HG03571 (cell line): ENCODE measurements at regions not wholly inside any gene's neighbourhood (a gene's known extent, or its start where the extent isn't known, plus 50 kb on each side); places are given as distances from the start of the nearest gene placed in this dataset.
"Not testable (repeated sequence)": the region's sequence is repeated elsewhere in the genome, so short reads cannot be mapped to it uniquely, and the experiment has no call there.

Experiments
- ATAC-seq: cut with Tn5 transposase; IDR thresholded peaks from one replicate; pipeline ENCODE4 v1.9.1; 2021; ENCODE audit not compliant: unreplicated experiment

DNA sequence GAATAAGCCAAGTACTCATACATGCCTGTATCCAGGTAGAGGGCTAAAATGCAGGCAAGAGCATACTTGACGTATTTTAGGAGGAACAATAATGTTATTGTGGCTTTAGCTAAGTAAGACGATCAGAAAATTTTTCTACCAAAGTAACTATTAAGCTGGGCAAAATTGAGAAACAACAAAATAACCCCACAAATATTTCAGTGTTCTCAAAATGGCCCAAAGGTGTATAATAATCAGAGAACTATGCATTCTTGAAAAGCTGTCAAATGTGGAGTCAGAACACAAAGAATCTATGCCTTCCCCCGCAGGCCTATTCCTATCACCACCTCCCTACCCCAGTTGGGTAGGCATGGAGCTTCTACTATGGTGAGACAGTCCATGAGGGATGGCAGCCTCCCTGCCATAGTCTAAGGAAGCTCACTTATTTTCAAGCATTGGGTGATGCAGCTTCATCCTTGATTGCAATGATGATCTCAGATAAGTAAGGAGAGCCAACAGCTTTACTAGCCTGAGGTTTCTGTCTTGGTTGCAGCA, 1132.5 kb upstream of the SPRY2 start:
- no peak for ATAC-seq

DNA sequence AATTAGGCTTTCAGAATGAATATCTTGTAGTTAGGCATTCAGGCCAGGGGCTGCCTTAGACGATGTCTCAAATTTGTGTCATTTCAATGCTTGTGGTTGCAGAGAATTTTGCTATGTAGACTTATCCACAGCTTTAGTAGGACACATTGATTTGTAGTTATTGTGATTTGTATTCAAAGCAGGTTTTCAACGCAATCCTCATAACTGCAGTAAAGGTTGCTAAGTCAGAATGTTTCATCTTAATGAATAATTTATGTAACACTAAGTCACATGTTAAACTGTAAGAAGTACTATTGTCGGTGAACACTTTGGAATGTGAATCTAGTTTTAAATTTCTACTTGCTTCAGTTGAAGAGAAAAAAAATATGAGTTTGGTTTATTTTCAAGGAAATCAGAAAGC, 1117.2 kb upstream of the SPRY2 start:
- ATAC-seq: no peak

DNA sequence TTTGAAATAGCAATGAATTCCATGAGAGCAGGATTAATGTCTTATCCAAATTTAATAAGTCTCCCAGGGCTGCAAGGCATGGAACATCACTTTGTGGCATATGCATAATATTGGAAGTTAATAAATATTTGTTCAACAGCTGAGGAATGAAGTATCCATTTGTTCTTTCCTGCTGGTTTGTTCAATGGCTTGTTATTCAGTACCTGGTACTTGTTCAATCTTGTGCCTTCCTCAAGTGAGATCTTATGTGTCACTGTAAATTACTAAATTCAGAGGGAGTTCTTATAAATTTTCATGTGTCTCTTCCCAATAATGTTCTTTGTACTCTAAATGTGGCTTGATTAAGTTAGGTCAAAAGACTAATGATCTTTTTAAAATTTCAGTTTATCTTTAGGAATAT, 1105.5 kb upstream of the SPRY2 start:
- ATAC-seq: no peak

DNA sequence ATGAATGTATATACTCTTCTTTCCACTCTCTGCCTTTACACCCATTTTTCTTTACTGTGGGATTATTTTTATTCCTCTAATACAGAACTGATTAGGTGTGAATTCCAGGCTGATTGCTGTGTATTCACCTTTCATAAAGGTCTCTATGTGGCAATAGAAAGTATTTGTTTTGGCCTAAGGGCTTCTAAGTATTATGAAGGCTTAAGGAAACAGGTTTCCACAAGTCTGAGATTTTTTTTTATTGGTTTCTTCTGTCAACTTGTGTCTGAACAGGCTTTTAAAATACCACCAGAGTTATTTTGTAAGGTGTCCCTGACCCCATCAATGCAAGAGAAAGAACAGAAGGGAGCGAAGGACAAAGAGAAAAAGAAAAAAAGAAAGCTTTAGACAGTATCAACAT, 1102.0 kb upstream of the SPRY2 start:
- no peak for ATAC-seq

DNA sequence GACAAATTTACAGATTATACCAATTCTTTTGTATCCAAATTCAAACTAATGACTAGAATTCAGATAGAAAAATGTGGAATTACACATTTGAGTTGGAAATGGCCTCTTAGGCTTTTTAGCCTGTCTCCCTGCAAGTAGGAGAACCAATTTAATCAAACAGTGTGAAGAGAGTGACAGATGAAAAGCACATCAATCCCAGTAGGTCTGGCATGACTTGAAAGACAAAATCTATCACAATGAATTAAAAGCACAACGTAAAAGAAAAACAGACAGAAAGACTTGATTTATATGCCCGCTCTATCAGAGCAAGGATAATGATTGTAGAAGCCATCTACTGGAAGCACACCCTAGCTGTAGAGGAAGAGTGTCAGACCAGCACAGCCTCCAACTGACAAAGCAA, 1084.4 kb upstream of the SPRY2 start:
- ATAC-seq: no peak

DNA sequence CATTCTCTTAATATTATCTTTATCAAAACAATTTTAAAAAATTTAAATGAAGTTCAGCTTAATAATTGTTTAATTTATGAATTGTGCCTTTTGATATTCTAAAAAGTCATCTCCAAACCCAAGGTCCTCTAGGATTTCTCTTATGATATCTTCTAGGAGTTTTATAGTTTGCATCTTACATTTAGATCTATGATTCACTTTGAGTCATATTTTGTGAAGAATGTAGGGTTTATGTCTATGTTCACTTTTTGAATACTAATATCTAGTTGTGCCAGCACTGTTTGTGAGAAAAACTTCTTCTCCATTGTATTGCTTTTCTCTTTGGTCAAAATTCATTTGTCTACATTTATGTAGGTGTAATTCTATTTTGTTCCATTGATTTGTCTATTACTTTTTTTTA, 1068.4 kb upstream of the SPRY2 start:
- no peak for ATAC-seq

DNA sequence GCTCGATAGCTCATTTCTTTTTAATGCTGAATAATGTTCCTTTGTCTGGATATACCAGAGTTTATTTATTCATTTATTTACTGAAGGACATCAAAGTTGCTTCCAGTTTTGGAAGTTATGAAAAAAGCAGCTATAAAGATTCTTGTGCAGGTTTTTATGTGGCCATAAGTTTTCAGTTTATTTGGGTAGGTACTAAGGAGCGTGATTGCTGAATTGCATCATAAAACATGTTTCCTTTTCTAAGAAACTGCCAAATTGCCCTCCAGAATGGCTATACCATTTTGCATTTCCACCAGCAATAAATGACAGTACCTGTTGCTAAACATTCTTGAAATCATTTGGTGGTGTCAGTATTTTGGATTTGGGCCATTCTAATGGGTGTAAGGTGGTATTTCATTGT, 1067.7 kb upstream of the SPRY2 start:
- no peak for ATAC-seq

DNA sequence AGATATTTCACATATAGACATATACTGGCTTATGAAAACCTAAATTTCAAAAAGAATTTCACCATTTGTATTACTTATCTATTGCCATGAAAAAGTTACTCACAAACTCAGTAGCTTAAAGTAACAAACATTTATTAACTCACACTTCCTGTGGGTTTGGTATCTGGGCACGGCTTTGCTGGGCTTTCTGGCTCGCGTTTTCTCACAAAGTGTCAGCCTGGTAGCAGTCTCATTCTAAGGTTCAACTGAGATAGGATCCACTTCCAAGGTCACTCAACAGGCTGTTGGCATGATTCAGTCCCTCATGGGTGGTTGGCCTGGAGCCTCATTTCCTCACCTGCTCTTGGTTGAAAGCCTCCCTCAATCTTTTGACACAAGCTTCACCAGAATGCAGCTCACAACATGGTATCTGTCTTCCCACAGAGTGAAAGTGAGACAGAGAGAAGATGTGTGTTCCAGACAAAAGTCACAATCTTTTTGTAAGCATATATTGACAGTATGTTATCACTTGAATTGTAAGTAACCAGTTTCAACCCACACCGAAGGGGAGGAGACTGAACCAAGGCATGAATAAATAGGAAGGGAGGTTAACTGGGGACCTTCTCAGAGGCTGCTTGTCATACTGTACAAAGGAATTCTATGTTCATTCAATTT, 1065.8 kb upstream of the SPRY2 start:
- ATAC-seq: peak; percentile 92

DNA sequence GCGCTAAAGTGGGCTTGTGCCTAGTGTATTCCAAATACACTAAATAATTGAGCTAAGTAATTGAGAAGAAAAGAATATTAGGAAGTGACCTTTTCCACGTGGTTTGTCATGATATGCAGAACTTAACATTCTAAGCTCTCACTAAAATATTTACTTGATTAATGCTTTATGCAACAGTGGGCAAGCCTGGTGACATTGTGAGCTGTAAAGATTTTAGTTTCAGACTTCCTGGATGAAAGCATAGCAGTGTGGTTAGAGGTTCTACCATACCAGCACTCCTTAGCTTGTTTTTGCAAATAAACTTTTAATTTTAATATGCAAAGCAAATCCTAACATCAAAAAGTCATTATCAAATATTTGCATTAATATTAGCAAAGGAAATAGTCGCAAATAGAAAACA, 1065.1 kb upstream of the SPRY2 start:
- ATAC-seq: no peak

DNA sequence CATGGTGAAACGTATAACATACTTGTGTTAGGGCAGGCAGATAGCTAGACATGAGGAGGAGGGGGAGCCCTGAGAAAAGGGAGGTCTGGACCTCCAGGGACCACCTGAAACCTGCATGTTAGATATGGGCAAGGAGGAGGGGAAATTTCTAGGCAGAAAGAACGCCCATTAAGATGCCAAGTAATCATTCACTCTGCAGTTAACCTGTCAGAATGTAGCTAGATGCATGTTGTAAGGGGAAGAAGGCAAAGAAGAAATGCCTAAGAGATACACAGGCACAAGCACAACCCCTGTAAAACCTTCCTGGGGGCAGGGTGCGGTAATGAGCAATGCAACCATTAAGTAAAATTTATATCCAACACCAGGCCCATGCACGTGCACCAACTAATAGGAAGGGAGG, 1055.3 kb upstream of the SPRY2 start:
- no peak for ATAC-seq

DNA sequence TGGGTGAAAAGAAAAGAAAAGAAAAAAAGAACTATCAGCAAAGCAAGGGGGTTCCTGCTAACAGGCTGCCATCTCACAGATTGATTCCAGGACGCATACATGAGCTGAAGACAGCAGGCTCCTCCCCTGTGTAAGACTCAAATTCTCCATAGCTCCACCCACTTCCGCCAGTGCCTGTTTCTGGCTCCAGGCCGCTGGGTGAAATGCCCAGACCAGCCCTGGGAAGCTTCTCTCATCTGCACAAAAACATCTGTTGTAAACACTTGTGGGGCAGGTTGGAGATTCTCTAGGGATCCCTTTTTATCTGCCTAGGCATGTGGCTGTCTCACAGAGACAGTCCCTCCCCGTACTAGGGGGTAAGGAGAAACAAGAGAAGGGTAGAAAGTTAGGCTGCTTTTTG, 1054.4 kb upstream of the SPRY2 start:
- no peak for ATAC-seq

DNA sequence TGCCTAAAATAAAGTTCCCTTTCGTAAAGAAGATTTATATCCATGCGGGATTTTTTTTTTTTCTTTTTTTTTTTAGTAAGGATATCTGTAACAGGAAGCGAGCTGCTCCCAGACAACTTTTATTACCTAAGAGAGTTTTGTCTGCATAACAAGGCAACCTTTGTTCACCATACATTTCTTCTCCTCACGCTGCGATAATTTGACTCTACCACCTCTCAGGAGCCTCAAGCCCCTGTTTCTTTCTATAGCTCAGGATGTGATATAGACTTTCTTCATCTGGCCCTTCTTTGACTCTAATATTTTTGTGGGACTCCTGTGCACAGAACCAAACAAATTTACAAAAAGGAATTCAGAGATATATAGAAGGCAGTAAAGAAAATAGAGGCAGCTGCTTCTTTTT, 1053.7 kb upstream of the SPRY2 start:
- ATAC-seq: no peak

DNA sequence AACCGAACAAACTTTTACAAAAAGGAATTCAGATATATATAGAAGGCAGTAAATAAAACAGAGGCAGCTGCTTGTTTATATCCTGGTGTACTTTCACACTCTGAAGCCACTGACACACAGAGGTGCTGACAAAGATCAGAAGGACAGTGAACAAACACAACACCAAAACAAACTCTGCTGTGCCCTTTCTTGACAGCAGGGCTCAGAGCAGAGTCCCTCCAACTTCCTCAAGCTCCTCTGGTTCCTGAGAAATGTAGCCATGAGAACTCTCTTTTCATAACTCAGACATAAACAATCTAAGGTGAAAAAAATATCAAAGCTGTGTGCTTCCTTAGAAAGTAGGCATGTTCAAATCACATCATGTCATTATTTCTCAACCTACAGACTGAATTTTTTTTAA, 1052.8 kb upstream of the SPRY2 start:
- peak; percentile 49 for ATAC-seq

DNA sequence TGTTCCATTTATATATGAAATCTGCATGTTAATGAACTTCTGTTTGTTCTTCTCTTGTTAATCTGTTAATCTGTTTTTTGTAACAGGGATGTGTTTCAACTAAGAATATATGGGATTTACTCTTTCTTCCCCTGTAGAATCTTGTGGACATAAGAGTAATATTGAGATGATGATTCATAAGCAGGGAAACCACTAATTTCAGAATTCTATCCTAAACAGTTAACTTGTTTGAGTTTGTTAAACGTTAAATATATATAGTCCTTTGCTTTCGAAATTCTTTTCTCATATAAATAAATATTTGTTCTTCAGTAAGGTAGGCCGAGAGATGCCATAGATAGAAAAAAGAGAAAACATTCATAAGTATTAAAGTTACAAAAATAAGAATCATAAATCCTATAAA, 1052.2 kb upstream of the SPRY2 start:
- no peak for ATAC-seq

DNA sequence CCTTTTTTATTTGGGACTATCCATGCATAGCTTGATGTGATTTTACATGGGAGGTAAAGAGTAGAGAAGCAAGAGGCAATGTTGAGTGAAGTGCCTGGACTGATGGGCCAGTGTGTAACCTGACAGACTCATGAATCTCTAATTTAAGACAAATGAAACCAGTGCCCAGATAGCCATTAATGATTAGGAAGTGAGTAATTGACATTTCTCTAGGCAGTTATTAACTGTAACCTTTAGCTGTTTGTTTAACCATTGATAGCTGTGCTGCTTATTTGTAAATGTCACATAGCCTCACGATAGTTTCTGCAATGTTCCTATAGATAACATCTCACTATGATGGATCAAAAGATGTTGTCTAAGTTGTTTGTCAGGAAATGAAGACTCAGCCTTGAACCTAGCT, 1047.5 kb upstream of the SPRY2 start:
- ATAC-seq: peak; percentile 67

DNA sequence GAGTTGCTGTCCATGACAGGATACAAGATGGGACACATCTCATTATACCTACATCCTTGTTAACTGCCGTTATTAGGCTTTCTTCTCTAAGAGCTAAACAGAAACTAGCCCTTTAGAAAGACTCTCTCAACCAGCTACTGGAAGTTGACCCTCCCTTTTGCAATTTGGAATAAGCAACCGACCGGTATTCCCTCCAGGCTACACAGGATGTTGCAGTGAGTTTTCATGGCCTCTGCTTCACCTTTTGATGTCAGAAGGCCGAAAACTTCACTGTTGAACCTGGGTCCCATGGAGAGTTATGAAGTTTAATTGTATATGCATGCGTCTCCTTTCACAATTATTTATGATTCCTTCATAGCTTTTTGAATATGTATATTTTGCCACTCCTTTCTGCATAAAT, 1042.5 kb upstream of the SPRY2 start:
- ATAC-seq: no peak

DNA sequence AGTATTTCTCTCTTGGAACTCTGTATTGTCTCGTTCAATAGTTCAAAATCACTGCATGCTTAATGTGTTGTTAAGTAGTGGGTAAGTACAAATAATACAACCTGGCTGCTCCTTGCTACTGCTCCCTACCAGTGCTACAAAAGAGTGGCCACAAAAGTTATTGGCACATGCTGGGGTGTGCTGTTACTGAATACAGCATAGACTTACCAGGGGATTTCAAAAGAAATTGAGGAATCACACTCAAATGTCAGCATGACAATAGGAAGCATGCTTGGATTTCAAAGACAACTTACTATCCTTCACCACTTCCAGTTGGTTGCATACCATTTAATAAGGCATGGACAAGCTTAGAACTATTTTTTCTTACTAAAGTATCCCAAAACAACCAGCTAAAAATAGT, 1041.3 kb upstream of the SPRY2 start:
- ATAC-seq: no peak

DNA sequence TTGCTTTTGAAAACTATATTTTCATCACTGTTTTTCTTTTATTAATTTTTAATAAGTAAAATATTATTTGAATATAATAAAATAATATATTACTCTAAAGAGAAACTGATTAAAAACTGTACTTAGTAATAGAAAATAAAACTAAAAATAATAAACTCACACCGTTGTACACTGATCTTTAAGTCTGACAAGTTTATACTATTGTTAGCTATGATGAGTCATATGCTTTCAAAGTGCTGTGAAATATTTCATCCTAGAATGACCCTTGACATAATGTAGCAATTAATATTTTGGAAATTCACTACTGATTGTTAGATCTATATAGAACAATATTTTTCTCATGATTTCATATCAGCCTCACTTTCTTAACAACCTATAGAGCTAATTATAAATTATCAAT, 1040.6 kb upstream of the SPRY2 start:
- ATAC-seq: no peak

DNA sequence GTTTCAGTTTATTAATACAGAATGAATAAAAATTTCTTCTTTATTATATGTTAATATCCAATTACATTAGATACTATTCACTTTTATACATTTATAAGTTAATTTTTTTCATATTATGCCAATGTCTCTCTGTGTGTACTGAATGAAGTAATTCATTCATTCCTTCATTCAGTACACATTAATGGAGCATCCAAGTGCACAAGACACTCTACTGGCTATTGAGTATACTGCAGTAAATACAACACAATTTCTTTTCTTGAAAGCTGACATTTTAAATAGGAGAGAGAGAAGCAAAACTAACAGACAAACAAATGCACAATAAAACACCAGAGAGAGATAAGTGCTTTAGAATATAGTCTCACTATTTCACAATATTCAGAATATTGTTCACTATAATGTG, 1038.3 kb upstream of the SPRY2 start:
- no peak for ATAC-seq

DNA sequence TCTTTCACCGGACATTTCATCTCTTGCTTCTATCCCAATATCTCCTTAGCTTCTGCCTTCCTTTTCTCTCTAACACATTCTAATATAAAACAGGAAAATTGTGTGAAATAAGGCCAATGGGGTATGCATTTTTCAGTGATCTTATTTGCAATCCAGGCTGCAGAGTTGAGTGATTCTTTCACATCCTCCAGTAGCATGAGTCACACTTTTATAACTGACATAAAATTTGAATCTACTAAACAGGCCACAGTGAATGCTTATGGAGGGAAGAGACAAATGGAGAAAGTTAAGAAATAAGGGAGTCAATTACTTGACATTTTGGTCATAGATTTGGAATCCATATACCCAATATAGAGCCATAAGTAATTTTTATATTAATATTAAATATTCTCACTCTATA, 1037.0 kb upstream of the SPRY2 start:
- ATAC-seq: no peak

DNA sequence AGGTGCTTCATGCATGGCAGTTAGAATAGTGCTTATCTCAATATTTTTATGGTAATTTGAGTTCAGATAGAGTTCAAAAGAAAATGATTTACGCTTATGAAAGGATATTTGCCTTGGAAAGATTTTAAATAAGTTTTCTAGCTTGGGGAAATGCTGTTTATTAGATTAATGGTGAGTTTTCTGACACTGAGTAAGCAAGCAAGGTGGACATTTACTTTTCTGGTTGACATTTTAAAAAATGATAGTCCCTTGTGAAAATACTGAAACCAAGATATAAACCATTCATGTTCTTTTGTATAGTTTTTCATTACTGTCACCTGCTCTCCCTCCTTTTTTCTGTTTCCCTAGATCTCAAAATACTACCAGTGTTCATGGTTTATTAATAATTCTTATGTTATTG, 1034.8 kb upstream of the SPRY2 start:
- no peak for ATAC-seq

DNA sequence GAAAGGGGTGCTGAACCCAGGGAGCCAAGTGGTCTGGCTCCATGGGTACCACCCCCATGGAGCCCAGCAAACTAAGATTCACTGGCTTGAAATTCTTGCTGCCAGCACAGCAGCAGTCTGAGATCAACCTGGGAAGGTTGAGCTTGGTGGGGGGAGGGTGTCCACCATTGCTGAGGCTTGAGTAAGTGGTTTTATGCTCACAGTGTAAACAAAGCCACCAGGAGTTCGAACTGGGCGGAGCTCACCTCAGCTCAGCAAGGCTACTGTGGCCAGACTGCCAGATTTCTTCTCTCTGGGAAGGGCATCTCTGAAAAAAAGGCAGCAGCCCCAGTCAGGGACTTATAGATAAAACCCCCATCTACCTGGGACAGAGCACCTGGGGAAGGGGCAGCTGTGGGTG, 1021.8 kb upstream of the SPRY2 start:
- ATAC-seq: not testable (repeated sequence)

DNA sequence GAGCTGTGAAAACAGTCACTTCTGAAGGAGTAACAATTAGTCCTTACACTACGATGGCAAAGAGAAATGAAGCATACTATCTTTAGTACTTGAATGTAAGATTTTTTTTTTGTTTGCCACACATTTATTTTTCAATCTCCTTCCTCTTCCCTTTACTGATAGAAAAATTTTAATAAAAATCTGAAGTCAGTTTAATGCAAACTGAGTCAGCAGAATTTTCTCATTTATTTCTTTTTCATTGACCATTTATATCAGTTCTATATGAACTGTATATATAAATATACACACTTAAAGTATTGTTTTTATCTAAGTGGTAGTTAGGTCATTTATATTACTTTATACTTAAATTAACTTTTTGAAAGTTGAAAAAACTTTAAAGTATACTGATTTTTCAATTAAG, 1009.1 kb upstream of the SPRY2 start:
- ATAC-seq: no peak
